K562 (cell line): ENCODE measurements at regions not wholly inside any gene's neighbourhood (a gene's known extent, or its start where the extent isn't known, plus 50 kb on each side); places are given as distances from the start of the nearest gene placed in this dataset.

Source experiments
- ATAC-seq: fragments of 200-7000 bp; cut with Tn5 transposase; 3 replicates; pipeline ENCODE4 v1.9.1; 2020; ENCODE audit warnings: moderate library complexity
- BruUV-seq: library from RNA; stranded (reverse); fragments of 400-500 nt; replicated peaks from 2 replicates; lab custom pipeline; 2021; lab: Mats Ljungman, UMichigan
- CTCF ChIA-PET: fragments of 300-600 bp; formaldehyde crosslinking; extraction: SDS; loops from one replicate; lab custom pipeline; 2021; ENCODE audit warnings: low intra/inter-chr PET ratio; lab: Yijun Ruan, JAX
- POLR2A ChIA-PET: fragments of 300-600, 350-650 bp; sonication (Branson Sonifier 250); formaldehyde crosslinking; extraction: SDS; loops from one replicate; lab custom pipeline; 2021; ENCODE audit warnings: antibody characterized with exemption, inconsistent platforms; lab: Yijun Ruan, JAX
- DNase-seq, 4 experiments: peaks; one replicate each; pipeline versions ENCODE4 v3.0.0 to v3.0.0-alpha.2; 2011 to 2018; ENCODE audit warnings: low spot score in 3 of 4, mixed read lengths in 3 of 4; ENCODE audit errors: extremely low read depth in 1 of 4
- FAIRE-seq: peaks from 2 replicates; lab custom pipeline; 2011; peaks lifted over from hg19 to GRCh38; lab: Jason Lieb, UNC
- H2AFZ ChIP-seq: 2 replicates; pipeline ENCODE4 v1.6.0; 2011; ENCODE audit warnings: low read depth, low read length, control low read depth, inconsistent platforms
- H3K27ac ChIP-seq: fragments of 200-600 bp; 3 replicates; pipeline ENCODE4 v1.8.0; 2011; ENCODE audit warnings: low read depth, mild to moderate bottlenecking, control low read depth, inconsistent platforms, low read length, moderate library complexity, mixed read lengths; ENCODE audit errors: extremely low read depth
- H3K27me3 ChIP-seq, 2 experiments: fragments of 300-600 bp in 1 of 2; 2 replicates in 1 of 2; 3 replicates in 1 of 2; pipeline versions ENCODE4 v1.6.0 to v1.8.0; 2011; ENCODE audit warnings: inconsistent platforms in 2 of 2, low read length in 2 of 2, mild to moderate bottlenecking in 1 of 2, mixed read lengths in 1 of 2, moderate library complexity in 1 of 2; ENCODE audit not compliant: control insufficient read depth in 2 of 2, insufficient read depth in 2 of 2
- H3K36me3 ChIP-seq: fragments of 300-600 bp; 3 replicates; pipeline ENCODE4 v1.8.0; 2011; ENCODE audit warnings: mild to moderate bottlenecking, low read length, inconsistent platforms; ENCODE audit not compliant: control insufficient read depth, insufficient read depth
- H3K4me1 ChIP-seq, 2 experiments: fragments of 200-600 bp in 1 of 2; replicated peaks in 1 of 2; 2 replicates in 1 of 2; 3 replicates in 1 of 2; pipeline versions ENCODE4 v1.5.1 to v1.8.0; 2011; ENCODE audit warnings: inconsistent platforms in 2 of 2, low read length in 2 of 2, mild to moderate bottlenecking in 1 of 2, mixed read lengths in 1 of 2, moderate library complexity in 1 of 2; ENCODE audit not compliant: control insufficient read depth in 2 of 2, insufficient read depth in 2 of 2
- H3K4me2 ChIP-seq: 2 replicates; pipeline ENCODE4 v1.6.1; 2011; ENCODE audit warnings: low read length, control low read depth, inconsistent platforms, mixed read lengths; ENCODE audit not compliant: insufficient read depth
- H3K4me3 ChIP-seq: fragments of 200-600 bp; sonication (generic), shearing (Covaris generic); 2 replicates; pipeline ENCODE4 v1.5.1; 2016; ENCODE audit warnings: control low read depth, inconsistent platforms
- H3K79me2 ChIP-seq: fragments of 200-600 bp; 3 replicates; pipeline ENCODE4 v1.8.0; 2011; ENCODE audit warnings: low read length, inconsistent platforms; ENCODE audit not compliant: control insufficient read depth, insufficient read depth
- H3K9ac ChIP-seq, 2 experiments: 2 replicates each; pipeline versions ENCODE4 v1.6.0 to v1.6.1; 2011; ENCODE audit warnings: low read depth in 2 of 2, low read length in 2 of 2, control low read depth in 1 of 2, inconsistent platforms in 1 of 2, mild to moderate bottlenecking in 1 of 2, mixed read lengths in 1 of 2; ENCODE audit not compliant: insufficient read depth in 1 of 2
- H3K9me1 ChIP-seq: one replicate; pipeline ENCODE4 v1.6.0; 2011; ENCODE audit warnings: inconsistent platforms, mild to moderate bottlenecking, low read length, moderate library complexity; ENCODE audit not compliant: control insufficient read depth, insufficient read depth
- H3K9me3 ChIP-seq: replicated peaks from 2 replicates; pipeline ENCODE4 v1.5.1; 2011; ENCODE audit warnings: low read depth, low read length, inconsistent platforms; ENCODE audit not compliant: control insufficient read depth, insufficient read depth
- H4K20me1 ChIP-seq: replicated peaks from 2 replicates; pipeline ENCODE4 v1.6.1; 2011; ENCODE audit warnings: low read length, inconsistent platforms, mixed read lengths; ENCODE audit not compliant: control insufficient read depth, insufficient read depth
- CC2D1A ChIP-seq: fragments of 450-650 bp; IDR thresholded peaks from 2 replicates; pipeline ENCODE4 v1.6.1; 2017; ENCODE audit warnings: mild to moderate bottlenecking
- CHAMP1 ChIP-seq: fragments of 450-650 bp; IDR thresholded peaks from 2 replicates; pipeline ENCODE4 v1.6.1; 2016; ENCODE audit warnings: mild to moderate bottlenecking
- ETV5 ChIP-seq: sonication (generic); formaldehyde crosslinking; IDR thresholded peaks from 2 replicates; pipeline ENCODE4 v1.4.0; 2020; ENCODE audit warnings: low read depth, mild to moderate bottlenecking, missing genetic modification reagents
- GTF2B ChIP-seq: IDR thresholded peaks from 2 replicates; pipeline ENCODE4 v1.6.1; 2011; ENCODE audit not compliant: insufficient read length; ENCODE audit errors: extremely low read depth
- IFI16 ChIP-seq: fragments of 250-450 bp; sonication (Bioruptor Pico); IDR thresholded peaks from 2 replicates; pipeline ENCODE4 v2.1.2; 2022; ENCODE audit warnings: mild to moderate bottlenecking, inconsistent platforms
- PTRF ChIP-seq: fragments of 450-650 bp; IDR thresholded peaks from 2 replicates; pipeline ENCODE4 v1.6.1; 2016; ENCODE audit warnings: mild to moderate bottlenecking, missing genetic modification characterization, missing compliant biosample characterization
- RAD21 ChIP-seq, 2 experiments: fragments of 250-450 bp in 1 of 2; fragments of 450-650 bp in 1 of 2; sonication (Bioruptor Pico) in 1 of 2; formaldehyde crosslinking in 1 of 2; IDR thresholded peaks in 1 of 2; conservative IDR thresholded peaks in 1 of 2; 2 replicates each; pipeline versions ENCODE4 v1.4.0 to v1.8.0; 2020 to 2022; ENCODE audit warnings: mild to moderate bottlenecking in 2 of 2, moderate library complexity in 1 of 2
- RHOXF2B ChIP-seq: fragments of 250-450 bp; sonication (Bioruptor Pico); conservative IDR thresholded peaks from 2 replicates; pipeline ENCODE4 v1.5.1; 2021
- RREB1 ChIP-seq: fragments of 250-450 bp; sonication (Bioruptor Pico); IDR thresholded peaks from 2 replicates; pipeline ENCODE4 v1.4.0; 2020
- TCF15 ChIP-seq: fragments of 250-450 bp; sonication (Bioruptor Pico); IDR thresholded peaks from 2 replicates; pipeline ENCODE4 v1.8.0; 2022; ENCODE audit warnings: moderate library complexity, mild to moderate bottlenecking, inconsistent platforms
- THAP12 ChIP-seq: fragments of 250-450 bp; sonication (Bioruptor Pico); IDR thresholded peaks from 2 replicates; pipeline ENCODE4 v1.9.0; 2021; ENCODE audit warnings: mild to moderate bottlenecking, inconsistent platforms
- ZNF507 ChIP-seq: conservative IDR thresholded peaks from 2 replicates; pipeline ENCODE4 v1.6.1; 2017; ENCODE audit warnings: missing genetic modification characterization, missing compliant biosample characterization
- WGBS: fragments of 100-300 bp; shearing (Covaris generic); methylation state at CpG from one replicate; pipeline ENCODE4 v1.1.6; 2016; ENCODE audit warnings: low coverage, mixed read lengths; ENCODE audit not compliant: insufficient coverage; ENCODE audit errors: missing lambda C conversion rate; 5-methylcytosine and 5-hydroxymethylcytosine counted together
- in situ Hi-C: fragments of 300-500 bp; cut with MboI; formaldehyde crosslinking; loops from 4 replicates; pipeline ENCODE4 v1.15.0; 2018; ENCODE audit warnings: inconsistent platforms, mixed read lengths
- intact Hi-C: fragments of 100-400 bp; cut with micrococcal nuclease; formaldehyde crosslinking; loops from 2 replicates; pipeline ENCODE4 v1.14.2; 2022

- intact Hi-C loops: no loop called here
- ChIA-PET CTCF (no interaction called here), POLR2A (no interaction called here)
- no peak overlapping the region for H3K4me2 ChIP-seq
- H3K9me1 ChIP-seq: no peaks in the 10 kb centered on the region
- H4K20me1 ChIP-seq: no peaks in the 10 kb centered on the region
- H3K9ac ChIP-seq: no peak overlapping the region
- no peaks in the 10 kb centered on the region for H3K27me3 ChIP-seq
- no peak overlapping the region for H2AFZ ChIP-seq
- DNase-seq: no peak
- H3K4me3 ChIP-seq: no peak overlapping the region
- no TSS peak for BruUV-seq
- no peaks in the 10 kb centered on the region for H3K4me1 ChIP-seq
- no peaks in the 10 kb centered on the region for H3K36me3 ChIP-seq
- H3K9me3 ChIP-seq: no peaks in the 10 kb centered on the region
- in situ Hi-C loops: no loop called here
- H3K79me2 ChIP-seq: no peaks in the 10 kb centered on the region
- 0% methylated on average over 2 of the region's 2 CpGs for WGBS
- no peak overlapping the region for H3K27ac ChIP-seq
- no peak for ATAC-seq
- FAIRE-seq: no peak
- TF ChIP-seq PTRF (tag) (no peak), THAP12 (CRISPR knock-in tag) (no peak), CC2D1A (no peak), ETV5 (CRISPR knock-in tag) (no peak), TCF15 (CRISPR knock-in tag) (no peak), GTF2B (no peak), RAD21 (CRISPR knock-in tag; conservative IDR thresholded peaks at IDR 0.05 in 1 of 2, IDR thresholded peaks at IDR 0.05 in 1 of 2) (no peak), CHAMP1 (no peak), ZNF507 (tag) (no peak), RREB1 (CRISPR knock-in tag) (no peak), RHOXF2B (CRISPR knock-in tag) (no peak), IFI16 (no peak)
Measured at GRCh38 chr6:11439876-11440275, 97.7 kb upstream of the TMEM170B start.
